PC-9 (cell line): ENCODE measurements at regions not wholly inside any gene's neighbourhood (a gene's known extent, or its start where the extent isn't known, plus 50 kb on each side); places are given as distances from the start of the nearest gene placed in this dataset.

ENCODE experiments used
- BruUV-seq: library from RNA; stranded (reverse); fragments of 400-500 nt; replicated peaks from 2 replicates; lab custom pipeline; 2021; lab: Mats Ljungman, UMichigan
- CTCF ChIA-PET: fragments of 300-600 bp; sonication (Branson Sonifier 250); formaldehyde crosslinking; loops from one replicate; lab custom pipeline; 2022; ENCODE audit warnings: antibody characterized with exemption; lab: Charles Lee
- POLR2A ChIA-PET: fragments of 300-600 bp; sonication (Branson Sonifier 250); formaldehyde crosslinking; loops from one replicate; lab custom pipeline; 2022; ENCODE audit warnings: antibody characterized with exemption; ENCODE audit not compliant: unreplicated experiment; lab: Charles Lee
- DNase-seq, 2 experiments: peaks; one replicate each; pipeline versions ENCODE4 v3.0.0 to v3.0.0-alpha.2; 2015 to 2022; ENCODE audit warnings: mixed read lengths in 1 of 2
- H2AFZ ChIP-seq: fragments of 200-600 bp; sonication (generic); 2 replicates; pipeline ENCODE4 v1.8.1; 2017; ENCODE audit warnings: antibody characterized with exemption
- H3F3A ChIP-seq: fragments of 200-600 bp; sonication (generic); 2 replicates; pipeline ENCODE4 v1.8.1; 2017; ENCODE audit warnings: antibody characterized with exemption, mild to moderate bottlenecking, low read depth; ENCODE audit not compliant: insufficient read depth
- H3K27ac ChIP-seq: fragments of 200-600 bp; sonication (generic); 2 replicates; pipeline ENCODE4 v1.6.1; 2016; ENCODE audit warnings: mixed run types
- H3K27me3 ChIP-seq: fragments of 200-600 bp; sonication (generic); 2 replicates; pipeline ENCODE4 v1.6.1; 2016; ENCODE audit warnings: low read depth, mixed run types; ENCODE audit not compliant: insufficient read depth
- H3K36me3 ChIP-seq: fragments of 200-600 bp; sonication (generic); 2 replicates; pipeline ENCODE4 v1.6.1; 2016; ENCODE audit warnings: low read depth, mixed run types
- H3K4me1 ChIP-seq: fragments of 200-600 bp; sonication (generic); replicated peaks from 2 replicates; pipeline ENCODE4 v1.6.1; 2016; ENCODE audit warnings: mixed run types; ENCODE audit not compliant: insufficient read depth
- H3K4me2 ChIP-seq: fragments of 200-600 bp; sonication (generic); 2 replicates; pipeline ENCODE4 v1.6.1; 2017; ENCODE audit warnings: mixed run types
- H3K4me3 ChIP-seq: fragments of 200-600 bp; sonication (generic); 2 replicates; pipeline ENCODE4 v1.6.1; 2016; ENCODE audit warnings: mixed run types
- H3K79me2 ChIP-seq: fragments of 200-600 bp; sonication (generic); 2 replicates; pipeline ENCODE4 v1.6.1; 2017; ENCODE audit warnings: low read depth, mixed run types
- H3K9me2 ChIP-seq: fragments of 200-600 bp; sonication (generic); 2 replicates; pipeline ENCODE4 v1.8.1; 2017; ENCODE audit warnings: mild to moderate bottlenecking; ENCODE audit not compliant: insufficient read depth
- H3K9me3 ChIP-seq: fragments of 200-600 bp; sonication (generic); 2 replicates; pipeline ENCODE4 v1.8.1; 2016; ENCODE audit warnings: low read depth; ENCODE audit not compliant: insufficient read depth
- H4K20me1 ChIP-seq: fragments of 200-600 bp; sonication (generic); 2 replicates; pipeline ENCODE4 v1.8.1; 2017; ENCODE audit not compliant: insufficient read depth
- CTCF ChIP-seq: fragments of 200-600 bp; sonication (generic); conservative IDR thresholded peaks from 2 replicates; pipeline ENCODE4 v1.6.1; 2017; ENCODE audit warnings: mixed run types, antibody characterized with exemption, mild to moderate bottlenecking, moderate library complexity
- EZH2 ChIP-seq: fragments of 200-600 bp; sonication (generic); IDR thresholded peaks from 2 replicates; pipeline ENCODE4 v1.8.0; 2017; ENCODE audit warnings: antibody characterized with exemption, low read depth
- intact Hi-C: fragments of 100-400 bp; cut with micrococcal nuclease; formaldehyde crosslinking; loops from one replicate; pipeline ENCODE4 v1.10.0; 2022; ENCODE audit not compliant: unreplicated experiment

DNA sequence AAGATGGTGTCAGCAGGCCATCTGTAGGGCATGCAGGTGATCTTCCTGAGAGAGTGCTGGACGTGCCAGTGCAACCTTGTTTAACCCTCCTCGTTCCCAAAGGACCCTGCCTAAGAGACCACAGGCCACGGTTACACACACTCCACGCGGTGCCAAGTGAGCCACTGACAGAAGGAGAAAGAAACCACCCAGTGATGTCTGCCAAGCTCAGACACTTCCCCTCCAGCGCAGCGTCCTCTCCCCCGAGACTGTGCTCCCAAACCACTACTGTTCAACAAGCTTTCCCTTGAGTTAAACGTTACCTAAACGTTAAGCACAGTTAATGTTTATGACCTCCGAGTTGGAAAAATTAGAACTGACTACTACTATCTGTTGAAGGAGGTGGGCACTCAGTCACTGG lies 119.1 kb upstream of the NCK2 start:
- H3F3A ChIP-seq = no peaks in the 10 kb centered on the region
- no peak for TF ChIP-seq EZH2
- TF ChIP-seq CTCF = no peak
- H3K4me3 ChIP-seq = no peak overlapping the region
- no peaks in the 10 kb centered on the region for H3K9me3 ChIP-seq
- no peak overlapping the region for H3K27ac ChIP-seq
- CTCF ChIA-PET = no interaction called here
- H3K4me1 ChIP-seq = no peaks in the 10 kb centered on the region
- BruUV-seq = no TSS peak
- DNase-seq = no peak
- no peak overlapping the region for H3K4me2 ChIP-seq
- H3K27me3 ChIP-seq = peaks cover 93% of the 10 kb centered on the region
- no peaks in the 10 kb centered on the region for H4K20me1 ChIP-seq
- H3K36me3 ChIP-seq = no peaks in the 10 kb centered on the region
- intact Hi-C loops = no loop called here
- no peaks in the 10 kb centered on the region for H3K79me2 ChIP-seq
- POLR2A ChIA-PET = no interaction called here
- no peaks in the 10 kb centered on the region for H3K9me2 ChIP-seq
- no peak overlapping the region for H2AFZ ChIP-seq

DNA sequence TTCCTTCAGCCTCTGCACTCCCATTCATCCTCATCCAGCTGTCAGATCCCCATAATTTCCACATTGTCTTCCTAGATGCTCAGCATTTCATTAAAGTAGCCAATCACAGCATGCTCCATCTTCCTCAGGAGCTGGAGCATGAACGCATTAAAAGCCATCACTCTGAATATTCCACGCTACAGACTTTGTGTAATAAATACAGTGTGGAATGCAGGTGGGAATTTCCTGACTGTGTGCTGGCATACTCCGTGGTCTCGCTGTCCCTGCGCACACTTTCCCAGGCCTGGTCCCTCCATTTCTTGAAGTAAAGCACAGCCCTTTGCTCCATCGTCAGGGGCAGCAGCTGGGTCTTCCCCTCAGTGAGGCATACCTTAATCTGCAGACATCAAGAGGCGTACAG lies 123.7 kb upstream of the NCK2 start:
- DNase-seq = no peak
- no peaks in the 10 kb centered on the region for H3K36me3 ChIP-seq
- no TSS peak for BruUV-seq
- H3K27me3 ChIP-seq = peaks cover 59% of the 10 kb centered on the region
- POLR2A ChIA-PET = no interaction called here
- H3K9me3 ChIP-seq = no peaks in the 10 kb centered on the region
- intact Hi-C loops = no loop called here
- H3K79me2 ChIP-seq = no peaks in the 10 kb centered on the region
- H3K4me2 ChIP-seq = no peak overlapping the region
- no peaks in the 10 kb centered on the region for H3K4me1 ChIP-seq
- no peak for TF ChIP-seq CTCF
- TF ChIP-seq EZH2 = no peak
- no peaks in the 10 kb centered on the region for H3F3A ChIP-seq
- H2AFZ ChIP-seq = no peak overlapping the region
- H3K9me2 ChIP-seq = no peaks in the 10 kb centered on the region
- H3K27ac ChIP-seq = no peak overlapping the region
- CTCF ChIA-PET = no interaction called here
- no peaks in the 10 kb centered on the region for H4K20me1 ChIP-seq
- H3K4me3 ChIP-seq = no peak overlapping the region

- Histone ChIP-seq H2AFZ (no peak overlapping the region), H3K4me2 (no peak overlapping the region), H3F3A (no peaks in the 10 kb centered on the region), H3K9me2 (no peaks in the 10 kb centered on the region), H3K36me3 (no peaks in the 10 kb centered on the region), H3K4me3 (no peak overlapping the region), H3K9me3 (no peaks in the 10 kb centered on the region), H3K27ac (no peak overlapping the region), H4K20me1 (no peaks in the 10 kb centered on the region), H3K4me1 (no peaks in the 10 kb centered on the region), H3K79me2 (no peaks in the 10 kb centered on the region), H3K27me3 (peaks cover 34% of the 10 kb centered on the region)
- POLR2A ChIA-PET = no interaction called here
- intact Hi-C loops = no loop called here
- CTCF ChIA-PET = no interaction called here
- no TSS peak for BruUV-seq
- DNase-seq = no peak
- TF ChIP-seq CTCF = no peak
- no peak for TF ChIP-seq EZH2
These were observed 126.4 kb upstream of the NCK2 start for GRCh38 chr2:105618351-105618659.
